ENCODE measurements at regions not wholly inside any gene's neighbourhood (a gene's known extent, or its start where the extent isn't known, plus 50 kb on each side); places are given as distances from the start of the nearest gene placed in this dataset.
A peak's percentile ranks its signal among the peaks of the same experiment; 100 is the strongest.

GRCh38 chr21:43349644-43350043 lies 77.3 kb downstream of the SIK1 start:
- no peak overlapping the region for H3K4me3 ChIP-seq (ENCODE audit: low read depth, low read length)
- DNase-seq (ENCODE audit: low read depth), result no peak

- no peak overlapping the region for H3K4me3 ChIP-seq (ENCODE audit: low read depth, low read length)
- no peak for DNase-seq (ENCODE audit: low read depth)
Observed at GRCh38 chr21:43348801-43349261, 78.1 kb downstream of the SIK1 start.

- no peak overlapping the region for H3K4me3 ChIP-seq (ENCODE audit: low read depth, low read length)
- no peak for DNase-seq (ENCODE audit: low read depth)
Observed at GRCh38 chr21:43348170-43348766, 78.7 kb downstream of the SIK1 start.

- no peak for DNase-seq (ENCODE audit: low read depth)
- H3K4me3 ChIP-seq (ENCODE audit: low read depth, low read length), result no peak overlapping the region
Observed at GRCh38 chr21:43347461-43348169, 79.3 kb downstream of the SIK1 start.

- DNase-seq (ENCODE audit: low read depth), result no peak
- no peak overlapping the region for H3K4me3 ChIP-seq (ENCODE audit: low read depth, low read length)
Observed at GRCh38 chr21:43346551-43346950, 80.4 kb downstream of the SIK1 start.

GRCh38 chr21:43345746-43346409 lies 81.1 kb downstream of the SIK1 start:
- no peak overlapping the region for H3K4me3 ChIP-seq (ENCODE audit: low read depth, low read length)
- peak; percentile 78 for DNase-seq (ENCODE audit: low read depth)

- H3K4me3 ChIP-seq (ENCODE audit: low read depth, low read length), result no peak overlapping the region
- no peak for DNase-seq (ENCODE audit: low read depth)
Observed at GRCh38 chr21:43345046-43345745, 81.7 kb downstream of the SIK1 start.

GRCh38 chr21:43343992-43344886 lies 82.7 kb downstream of the SIK1 start:
- H3K4me3 ChIP-seq (ENCODE audit: low read depth, low read length), result no peak overlapping the region
- no peak for DNase-seq (ENCODE audit: low read depth)

- DNase-seq (ENCODE audit: low read depth), result no peak
Observed at GRCh38 chr21:43343095-43343991, 83.6 kb downstream of the SIK1 start.

GRCh38 chr21:43342301-43342881 lies 84.5 kb downstream of the SIK1 start:
- no peak for DNase-seq (ENCODE audit: low read depth)
- no peak overlapping the region for H3K4me3 ChIP-seq (ENCODE audit: low read depth, low read length)

More at GRCh38 chr21:43343095-43343991, 83.6 kb downstream of the SIK1 start:
- no peak overlapping the region for H3K4me3 ChIP-seq (ENCODE audit: low read depth, low read length)

- no peak for DNase-seq (ENCODE audit: low read depth)
- no peak overlapping the region for H3K4me3 ChIP-seq (ENCODE audit: low read depth, low read length)
Observed at GRCh38 chr21:43341378-43342161, 85.4 kb downstream of the SIK1 start.

GRCh38 chr21:43340491-43341377 lies 86.2 kb downstream of the SIK1 start:
- H3K4me3 ChIP-seq (ENCODE audit: low read depth, low read length), result no peak overlapping the region
- DNase-seq (ENCODE audit: low read depth), result peak; percentile 79

- no peak for DNase-seq (ENCODE audit: low read depth)
- H3K4me3 ChIP-seq (ENCODE audit: low read depth, low read length), result no peak overlapping the region
Observed at GRCh38 chr21:43339668-43340067, 87.3 kb downstream of the SIK1 start.

GRCh38 chr21:43338951-43339350 lies 88.0 kb downstream of the SIK1 start:
- H3K4me3 ChIP-seq (ENCODE audit: low read depth, low read length), result no peak overlapping the region

GRCh38 chr21:43337901-43338655 lies 88.9 kb downstream of the SIK1 start:
- DNase-seq (ENCODE audit: low read depth), result no peak
- no peak overlapping the region for H3K4me3 ChIP-seq (ENCODE audit: low read depth, low read length)

More at GRCh38 chr21:43338951-43339350, 88.0 kb downstream of the SIK1 start:
- DNase-seq (ENCODE audit: low read depth), result no peak

Data from skeletal muscle cell (primary cell).